Uterus (tissue), 2 donors: ENCODE measurements at regions not wholly inside any gene's neighbourhood (a gene's known extent, or its start where the extent isn't known, plus 50 kb on each side); places are given as distances from the start of the nearest gene placed in this dataset.

Source experiments
- POLR2A ChIP-seq, 2 donors: fragments of 450-650 bp; IDR thresholded peaks; one replicate each; pipeline ENCODE4 v1.6.1; 2016; ENCODE audit warnings: antibody characterized with exemption in 2 of 2, mild to moderate bottlenecking in 1 of 2, moderate library complexity in 1 of 2
- TF ChIP-seq, protein P1 (sequence below), 4 experiments: fragments of 200-600 bp in 2 of 4; fragments of 450-650 bp in 2 of 4; sonication (generic) in 2 of 4; IDR thresholded peaks; one replicate each; pipeline ENCODE4 v1.5.1; 2016 to 2019; ENCODE audit warnings: antibody characterized with exemption in 4 of 4, mild to moderate bottlenecking in 2 of 4, moderate library complexity in 1 of 4

DNA sequence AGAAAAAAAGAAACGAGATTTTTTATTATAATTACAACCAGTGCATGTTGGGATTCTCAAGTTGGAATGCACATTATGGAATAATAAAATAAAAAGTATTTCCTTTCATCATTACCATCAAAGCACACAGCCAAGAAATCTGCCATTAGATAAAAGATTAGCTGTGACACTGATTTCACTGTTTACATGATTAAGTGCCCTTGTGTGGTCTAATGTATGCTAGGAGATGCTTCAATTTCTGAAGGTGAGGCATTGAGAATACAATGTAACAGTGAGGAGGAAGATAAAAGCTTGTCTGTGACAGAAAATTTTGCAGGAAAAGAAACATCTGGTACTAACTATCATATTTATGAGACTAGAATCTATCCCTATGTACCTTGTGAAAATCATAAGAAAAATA, 409.7 kb upstream of the PRMT6 start:
- TF ChIP-seq, protein P1, sequence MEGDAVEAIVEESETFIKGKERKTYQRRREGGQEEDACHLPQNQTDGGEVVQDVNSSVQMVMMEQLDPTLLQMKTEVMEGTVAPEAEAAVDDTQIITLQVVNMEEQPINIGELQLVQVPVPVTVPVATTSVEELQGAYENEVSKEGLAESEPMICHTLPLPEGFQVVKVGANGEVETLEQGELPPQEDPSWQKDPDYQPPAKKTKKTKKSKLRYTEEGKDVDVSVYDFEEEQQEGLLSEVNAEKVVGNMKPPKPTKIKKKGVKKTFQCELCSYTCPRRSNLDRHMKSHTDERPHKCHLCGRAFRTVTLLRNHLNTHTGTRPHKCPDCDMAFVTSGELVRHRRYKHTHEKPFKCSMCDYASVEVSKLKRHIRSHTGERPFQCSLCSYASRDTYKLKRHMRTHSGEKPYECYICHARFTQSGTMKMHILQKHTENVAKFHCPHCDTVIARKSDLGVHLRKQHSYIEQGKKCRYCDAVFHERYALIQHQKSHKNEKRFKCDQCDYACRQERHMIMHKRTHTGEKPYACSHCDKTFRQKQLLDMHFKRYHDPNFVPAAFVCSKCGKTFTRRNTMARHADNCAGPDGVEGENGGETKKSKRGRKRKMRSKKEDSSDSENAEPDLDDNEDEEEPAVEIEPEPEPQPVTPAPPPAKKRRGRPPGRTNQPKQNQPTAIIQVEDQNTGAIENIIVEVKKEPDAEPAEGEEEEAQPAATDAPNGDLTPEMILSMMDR (IDR thresholded peaks at IDR 0.05): no peak
- no peak for TF ChIP-seq POLR2A (IDR thresholded peaks at IDR 0.05)
